SK-N-SH treated with all-trans-retinoic acid at 6 μM for 48 hours (cell line): ENCODE measurements at regions not wholly inside any gene's neighbourhood (a gene's known extent, or its start where the extent isn't known, plus 50 kb on each side); places are given as distances from the start of the nearest gene placed in this dataset.

Source experiments
- ESRRG ChIP-seq: fragments of 250-450 bp; sonication (Bioruptor Pico); IDR thresholded peaks from 2 replicates; pipeline ENCODE4 v1.6.1; 2021; ENCODE audit warnings: mild to moderate bottlenecking
- OSR1 ChIP-seq: fragments of 250-450 bp; sonication (Bioruptor Pico); IDR thresholded peaks from 2 replicates; pipeline ENCODE4 v1.8.0; 2022; ENCODE audit warnings: moderate library complexity, mild to moderate bottlenecking, inconsistent platforms
- RARB ChIP-seq: fragments of 250-450 bp; sonication (Bioruptor Pico); IDR thresholded peaks from 2 replicates; pipeline ENCODE4 v1.8.0; 2021; ENCODE audit warnings: mild to moderate bottlenecking, moderate library complexity
- TF ChIP-seq, protein P1 (sequence below): fragments of 250-450 bp; sonication (Bioruptor Pico); IDR thresholded peaks from 2 replicates; pipeline ENCODE4 v1.5.0; 2020; ENCODE audit warnings: mild to moderate bottlenecking, moderate library complexity
- TF ChIP-seq, protein P2 (sequence below): fragments of 250-450 bp; sonication (Bioruptor Pico); IDR thresholded peaks from 2 replicates; pipeline ENCODE4 v1.8.0; 2020; ENCODE audit warnings: mild to moderate bottlenecking, moderate library complexity, borderline replicate concordance
- TF ChIP-seq, protein P3 (sequence below): fragments of 250-450 bp; sonication (Bioruptor Pico); IDR thresholded peaks from 2 replicates; pipeline ENCODE4 v1.8.0; 2021; ENCODE audit warnings: low read depth, mild to moderate bottlenecking, moderate library complexity, borderline replicate concordance

DNA sequence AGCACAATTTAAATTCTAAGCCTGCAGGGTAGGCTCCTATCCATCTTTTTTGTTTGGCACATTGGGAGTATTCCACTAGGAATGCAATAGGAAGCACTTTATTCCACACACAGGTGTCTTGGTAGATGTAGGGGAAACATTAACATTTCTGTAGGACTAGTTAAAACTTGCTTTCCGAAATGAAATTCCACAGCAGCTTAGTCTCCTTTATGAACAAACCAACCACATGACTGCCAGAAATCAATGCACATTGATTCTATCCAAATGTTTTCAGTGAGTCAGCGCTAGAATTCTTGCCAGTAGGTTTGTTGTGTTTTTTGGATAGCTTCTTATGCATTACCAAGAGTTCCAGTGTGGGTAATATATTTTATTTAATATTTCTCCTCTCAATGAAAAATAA lies 207.9 kb upstream of the CSNK1A1L start:
- TF ChIP-seq, protein P1, sequence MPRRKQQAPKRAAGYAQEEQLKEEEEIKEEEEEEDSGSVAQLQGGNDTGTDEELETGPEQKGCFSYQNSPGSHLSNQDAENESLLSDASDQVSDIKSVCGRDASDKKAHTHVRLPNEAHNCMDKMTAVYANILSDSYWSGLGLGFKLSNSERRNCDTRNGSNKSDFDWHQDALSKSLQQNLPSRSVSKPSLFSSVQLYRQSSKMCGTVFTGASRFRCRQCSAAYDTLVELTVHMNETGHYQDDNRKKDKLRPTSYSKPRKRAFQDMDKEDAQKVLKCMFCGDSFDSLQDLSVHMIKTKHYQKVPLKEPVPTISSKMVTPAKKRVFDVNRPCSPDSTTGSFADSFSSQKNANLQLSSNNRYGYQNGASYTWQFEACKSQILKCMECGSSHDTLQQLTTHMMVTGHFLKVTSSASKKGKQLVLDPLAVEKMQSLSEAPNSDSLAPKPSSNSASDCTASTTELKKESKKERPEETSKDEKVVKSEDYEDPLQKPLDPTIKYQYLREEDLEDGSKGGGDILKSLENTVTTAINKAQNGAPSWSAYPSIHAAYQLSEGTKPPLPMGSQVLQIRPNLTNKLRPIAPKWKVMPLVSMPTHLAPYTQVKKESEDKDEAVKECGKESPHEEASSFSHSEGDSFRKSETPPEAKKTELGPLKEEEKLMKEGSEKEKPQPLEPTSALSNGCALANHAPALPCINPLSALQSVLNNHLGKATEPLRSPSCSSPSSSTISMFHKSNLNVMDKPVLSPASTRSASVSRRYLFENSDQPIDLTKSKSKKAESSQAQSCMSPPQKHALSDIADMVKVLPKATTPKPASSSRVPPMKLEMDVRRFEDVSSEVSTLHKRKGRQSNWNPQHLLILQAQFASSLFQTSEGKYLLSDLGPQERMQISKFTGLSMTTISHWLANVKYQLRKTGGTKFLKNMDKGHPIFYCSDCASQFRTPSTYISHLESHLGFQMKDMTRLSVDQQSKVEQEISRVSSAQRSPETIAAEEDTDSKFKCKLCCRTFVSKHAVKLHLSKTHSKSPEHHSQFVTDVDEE (CRISPR knock-in tag): no peak
- TF ChIP-seq, protein P2, sequence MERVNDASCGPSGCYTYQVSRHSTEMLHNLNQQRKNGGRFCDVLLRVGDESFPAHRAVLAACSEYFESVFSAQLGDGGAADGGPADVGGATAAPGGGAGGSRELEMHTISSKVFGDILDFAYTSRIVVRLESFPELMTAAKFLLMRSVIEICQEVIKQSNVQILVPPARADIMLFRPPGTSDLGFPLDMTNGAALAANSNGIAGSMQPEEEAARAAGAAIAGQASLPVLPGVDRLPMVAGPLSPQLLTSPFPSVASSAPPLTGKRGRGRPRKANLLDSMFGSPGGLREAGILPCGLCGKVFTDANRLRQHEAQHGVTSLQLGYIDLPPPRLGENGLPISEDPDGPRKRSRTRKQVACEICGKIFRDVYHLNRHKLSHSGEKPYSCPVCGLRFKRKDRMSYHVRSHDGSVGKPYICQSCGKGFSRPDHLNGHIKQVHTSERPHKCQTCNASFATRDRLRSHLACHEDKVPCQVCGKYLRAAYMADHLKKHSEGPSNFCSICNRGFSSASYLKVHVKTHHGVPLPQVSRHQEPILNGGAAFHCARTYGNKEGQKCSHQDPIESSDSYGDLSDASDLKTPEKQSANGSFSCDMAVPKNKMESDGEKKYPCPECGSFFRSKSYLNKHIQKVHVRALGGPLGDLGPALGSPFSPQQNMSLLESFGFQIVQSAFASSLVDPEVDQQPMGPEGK (CRISPR knock-in tag): no peak
- TF ChIP-seq, protein P3, sequence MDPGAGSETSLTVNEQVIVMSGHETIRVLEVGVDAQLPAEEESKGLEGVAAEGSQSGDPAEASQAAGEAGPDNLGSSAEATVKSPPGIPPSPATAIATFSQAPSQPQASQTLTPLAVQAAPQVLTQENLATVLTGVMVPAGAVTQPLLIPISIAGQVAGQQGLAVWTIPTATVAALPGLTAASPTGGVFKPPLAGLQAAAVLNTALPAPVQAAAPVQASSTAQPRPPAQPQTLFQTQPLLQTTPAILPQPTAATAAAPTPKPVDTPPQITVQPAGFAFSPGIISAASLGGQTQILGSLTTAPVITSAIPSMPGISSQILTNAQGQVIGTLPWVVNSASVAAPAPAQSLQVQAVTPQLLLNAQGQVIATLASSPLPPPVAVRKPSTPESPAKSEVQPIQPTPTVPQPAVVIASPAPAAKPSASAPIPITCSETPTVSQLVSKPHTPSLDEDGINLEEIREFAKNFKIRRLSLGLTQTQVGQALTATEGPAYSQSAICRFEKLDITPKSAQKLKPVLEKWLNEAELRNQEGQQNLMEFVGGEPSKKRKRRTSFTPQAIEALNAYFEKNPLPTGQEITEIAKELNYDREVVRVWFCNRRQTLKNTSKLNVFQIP (CRISPR knock-in tag): no peak
- TF ChIP-seq ESRRG (CRISPR knock-in tag): no peak
- no peak for TF ChIP-seq RARB
- TF ChIP-seq OSR1 (CRISPR knock-in tag): no peak
